WTC11 (cell line): ENCODE measurements at regions not wholly inside any gene's neighbourhood (a gene's known extent, or its start where the extent isn't known, plus 50 kb on each side); places are given as distances from the start of the nearest gene placed in this dataset.

Experiments used
- ATAC-seq: fragments of 200-7000 bp; cut with Tn5 transposase; 2 replicates; pipeline ENCODE4 v1.10.0; 2021; ENCODE audit warnings: mild to moderate bottlenecking, moderate library complexity
- CTCF ChIA-PET: fragments of 300-600 bp; sonication (Branson Sonifier 250); formaldehyde crosslinking; loops from one replicate; lab custom pipeline; 2021; ENCODE audit warnings: antibody characterized with exemption; lab: Charles Lee
- POLR2A ChIA-PET: fragments of 350-600 bp; sonication (Branson Sonifier 250); formaldehyde crosslinking; loops from one replicate; lab custom pipeline; 2021; ENCODE audit warnings: antibody characterized with exemption; lab: Charles Lee
- DNase-seq: peaks from one replicate; pipeline ENCODE4 v3.0.0; 2021; ENCODE audit warnings: low spot score
- H3K27ac Mint-ChIP-seq: 2 replicates; pipeline ENCODE4 v1.8.0; 2021; ENCODE audit warnings: mixed read lengths
- H3K27me3 Mint-ChIP-seq: 2 replicates; pipeline ENCODE4 v1.8.0; 2021; ENCODE audit warnings: low read depth, mild to moderate bottlenecking, moderate library complexity, mixed read lengths
- H3K36me3 Mint-ChIP-seq: 2 replicates; pipeline ENCODE4 v1.8.0; 2021; ENCODE audit warnings: mixed read lengths
- H3K4me1 Mint-ChIP-seq: 2 replicates; pipeline ENCODE4 v1.8.0; 2022; ENCODE audit warnings: mixed read lengths
- H3K4me3 Mint-ChIP-seq: 2 replicates; pipeline ENCODE4 v1.8.0; 2021; ENCODE audit warnings: mild to moderate bottlenecking, moderate library complexity, mixed read lengths
- H3K9me3 Mint-ChIP-seq: 2 replicates; pipeline ENCODE4 v1.8.0; 2021; ENCODE audit warnings: mixed read lengths
- AR ChIP-seq: fragments of 250-450 bp; sonication (Bioruptor Pico); IDR thresholded peaks from 2 replicates; pipeline ENCODE4 v1.9.0; 2021; ENCODE audit warnings: mild to moderate bottlenecking
- ATF1 ChIP-seq: sonication (generic); formaldehyde crosslinking; IDR thresholded peaks from 2 replicates; pipeline ENCODE4 v1.8.1; 2023; ENCODE audit warnings: mild to moderate bottlenecking, moderate library complexity, missing genetic modification reagents
- ATF3 ChIP-seq: sonication (generic); formaldehyde crosslinking; conservative IDR thresholded peaks from 2 replicates; pipeline ENCODE4 v1.8.1; 2022; ENCODE audit warnings: mild to moderate bottlenecking, missing genetic modification reagents
- ATF6 ChIP-seq: sonication (generic); formaldehyde crosslinking; IDR thresholded peaks from 2 replicates; pipeline ENCODE4 v1.8.1; 2023; ENCODE audit warnings: mild to moderate bottlenecking, missing genetic modification reagents
- CDX4 ChIP-seq: fragments of 250-450 bp; sonication (Bioruptor Pico); IDR thresholded peaks from 2 replicates; pipeline ENCODE4 v1.9.0; 2021; ENCODE audit warnings: moderate library complexity, mild to moderate bottlenecking, inconsistent platforms, borderline replicate concordance
- CTCF ChIP-seq: fragments of 200-600 bp; IDR thresholded peaks from 2 replicates; pipeline ENCODE4 v1.8.0; 2022; ENCODE audit warnings: antibody characterized with exemption
- E2F1 ChIP-seq: sonication (generic); formaldehyde crosslinking; IDR thresholded peaks from 2 replicates; pipeline ENCODE4 v1.8.0; 2022; ENCODE audit warnings: mild to moderate bottlenecking, missing genetic modification reagents
- FOXJ3 ChIP-seq: sonication (generic); formaldehyde crosslinking; IDR thresholded peaks from 2 replicates; pipeline ENCODE4 v1.9.0; 2021; ENCODE audit warnings: missing genetic modification reagents, mild to moderate bottlenecking, borderline replicate concordance
- FOXK1 ChIP-seq: sonication (generic); formaldehyde crosslinking; IDR thresholded peaks from 2 replicates; pipeline ENCODE4 v1.8.0; 2022; ENCODE audit warnings: mild to moderate bottlenecking, moderate library complexity, missing genetic modification reagents
- GRHL2 ChIP-seq: fragments of 250-450 bp; sonication (Bioruptor Pico); IDR thresholded peaks from 2 replicates; pipeline ENCODE4 v1.8.0; 2022; ENCODE audit warnings: mild to moderate bottlenecking, moderate library complexity; ENCODE audit not compliant: insufficient replicate concordance, severe bottlenecking
- IRF2 ChIP-seq: sonication (generic); formaldehyde crosslinking; IDR thresholded peaks from 2 replicates; pipeline ENCODE4 v1.8.0; 2022; ENCODE audit warnings: low read depth, missing genetic modification reagents, borderline replicate concordance
- KAT7 ChIP-seq: sonication (generic); formaldehyde crosslinking; IDR thresholded peaks from 2 replicates; pipeline ENCODE4 v1.8.1; 2023; ENCODE audit warnings: missing genetic modification reagents, mild to moderate bottlenecking, borderline replicate concordance
- NFE2L1 ChIP-seq: sonication (generic); formaldehyde crosslinking; IDR thresholded peaks from 2 replicates; pipeline ENCODE4 v1.8.1; 2023; ENCODE audit warnings: missing genetic modification reagents
- NFYB ChIP-seq: sonication (generic); formaldehyde crosslinking; conservative IDR thresholded peaks from 2 replicates; pipeline ENCODE4 v1.8.0; 2022; ENCODE audit warnings: low read depth, missing genetic modification reagents
- NR2C2 ChIP-seq: sonication (generic); formaldehyde crosslinking; IDR thresholded peaks from 2 replicates; pipeline ENCODE4 v1.8.0; 2022; ENCODE audit warnings: mild to moderate bottlenecking, missing genetic modification reagents
- ZBTB43 ChIP-seq: sonication (generic); formaldehyde crosslinking; IDR thresholded peaks from 2 replicates; pipeline ENCODE4 v1.8.1; 2023; ENCODE audit warnings: mild to moderate bottlenecking, missing genetic modification reagents
- ZNF138 ChIP-seq: sonication (generic); formaldehyde crosslinking; conservative IDR thresholded peaks from 2 replicates; pipeline ENCODE4 v1.8.1; 2022; ENCODE audit warnings: mild to moderate bottlenecking, moderate library complexity, missing genetic modification reagents
- ZNF423 ChIP-seq: fragments of 250-450 bp; sonication (Bioruptor Pico); IDR thresholded peaks from 2 replicates; pipeline ENCODE4 v2.1.2; 2022; ENCODE audit warnings: mild to moderate bottlenecking, moderate library complexity
- ZNF425 ChIP-seq: fragments of 250-450 bp; sonication (Bioruptor Pico); conservative IDR thresholded peaks from 2 replicates; pipeline ENCODE4 v1.9.0; 2021; ENCODE audit warnings: mild to moderate bottlenecking
- ZNF512 ChIP-seq: sonication (generic); formaldehyde crosslinking; IDR thresholded peaks from 2 replicates; pipeline ENCODE4 v1.8.1; 2022; ENCODE audit warnings: missing genetic modification reagents, borderline replicate concordance

- Mint-ChIP-seq H3K4me1 (no peaks in the 10 kb centered on the region), H3K36me3 (peaks cover 13% of the 10 kb centered on the region), H3K27me3 (peaks cover 5% of the 10 kb centered on the region), H3K27ac (no peak overlapping the region), H3K9me3 (peaks cover 19% of the 10 kb centered on the region), H3K4me3 (no peak overlapping the region)
- no peak for ATAC-seq
- ChIA-PET CTCF (no interaction called here), POLR2A (no interaction called here)
- DNase-seq: no peak
- TF ChIP-seq NR2C2 (no peak), AR (CRISPR knock-in tag) (no peak)
These were observed 124.3 kb upstream of the CNR1 start for GRCh38 chr6:88290411-88290810.

- CTCF ChIA-PET: no interaction called here
- Mint-ChIP-seq H3K27me3 (peaks cover 5% of the 10 kb centered on the region), H3K27ac (no peak overlapping the region)
These were observed 121.5 kb upstream of the CNR1 start for GRCh38 chr6:88287696-88288095.

More at GRCh38 chr6:88287696-88288095, 121.5 kb upstream of the CNR1 start:
- H3K4me1 Mint-ChIP-seq: no peaks in the 10 kb centered on the region
- TF ChIP-seq ATF1 (CRISPR knock-in tag) (no peak), E2F1 (CRISPR knock-in tag) (no peak), IRF2 (CRISPR knock-in tag) (no peak), ZNF425 (CRISPR knock-in tag) (no peak), CTCF (no peak), ZNF512 (CRISPR knock-in tag) (no peak), FOXJ3 (no peak), CDX4 (CRISPR knock-in tag) (no peak), ATF6 (CRISPR knock-in tag) (no peak), ZNF423 (no peak), NFYB (CRISPR knock-in tag) (no peak), ZBTB43 (CRISPR knock-in tag) (no peak), GRHL2 (CRISPR knock-in tag) (no peak), ZNF138 (CRISPR knock-in tag) (no peak), ATF3 (CRISPR knock-in tag) (no peak), NFE2L1 (CRISPR knock-in tag) (no peak), FOXK1 (no peak), KAT7 (CRISPR knock-in tag) (no peak)
- TF ChIP-seq, all 79 proteins: peak for 0
- peaks cover 31% of the 10 kb centered on the region for H3K9me3 Mint-ChIP-seq
- H3K4me3 Mint-ChIP-seq: no peak overlapping the region
- DNase-seq (no peak), ATAC-seq (no peak)
- POLR2A ChIA-PET: interaction anchor here (0.6 kb wide), 1 partner anchor 512 kb away, joined by 4 read pairs; no protein-coding TSS in a partner anchor
- peaks cover 18% of the 10 kb centered on the region for H3K36me3 Mint-ChIP-seq
